MM.1S (cell line): ENCODE measurements at regions not wholly inside any gene's neighbourhood (a gene's known extent, or its start where the extent isn't known, plus 50 kb on each side); places are given as distances from the start of the nearest gene placed in this dataset.

Experiments used
- DNase-seq: peaks from one replicate; pipeline ENCODE4 v3.0.0-alpha.2; 2015
- H2AFZ ChIP-seq: fragments of 300-600 bp; sonication (generic); 2 replicates; pipeline ENCODE4 v1.6.0; 2016; ENCODE audit warnings: antibody characterized with exemption, low read length
- H3F3A ChIP-seq: fragments of 300-600 bp; sonication (generic); 2 replicates; pipeline ENCODE4 v1.6.1; 2016; ENCODE audit warnings: mild to moderate bottlenecking, antibody characterized with exemption, low read length, moderate library complexity, mixed read lengths; ENCODE audit not compliant: insufficient read depth
- H3K27ac ChIP-seq: fragments of 300-600 bp; sonication (generic); 2 replicates; pipeline ENCODE4 v1.5.1; 2016; ENCODE audit warnings: mild to moderate bottlenecking, low read length
- H3K27me3 ChIP-seq: fragments of 300-600 bp; sonication (generic); replicated peaks from 2 replicates; pipeline ENCODE4 v1.6.0; 2016; ENCODE audit warnings: low read length; ENCODE audit not compliant: insufficient read depth
- H3K36me3 ChIP-seq: fragments of 300-600 bp; sonication (generic); replicated peaks from 2 replicates; pipeline ENCODE4 v1.6.1; 2016; ENCODE audit warnings: mild to moderate bottlenecking, low read length, mixed read lengths; ENCODE audit not compliant: insufficient read depth
- H3K4me1 ChIP-seq: fragments of 300-600 bp; sonication (generic); 2 replicates; pipeline ENCODE4 v1.6.1; 2016; ENCODE audit warnings: low read length, mixed read lengths
- H3K4me2 ChIP-seq: fragments of 300-600 bp; sonication (generic); 2 replicates; pipeline ENCODE4 v1.6.0; 2016; ENCODE audit warnings: low read depth, low read length
- H3K4me3 ChIP-seq: fragments of 300-600 bp; sonication (generic); 2 replicates; pipeline ENCODE4 v1.5.1; 2016; ENCODE audit warnings: low read length, mixed read lengths
- H3K79me2 ChIP-seq: fragments of 300-600 bp; sonication (generic); 2 replicates; pipeline ENCODE4 v1.6.1; 2016; ENCODE audit warnings: mixed run types, low read length, mixed read lengths
- H3K9ac ChIP-seq: fragments of 300-600 bp; sonication (generic); 2 replicates; pipeline ENCODE4 v1.6.1; 2016; ENCODE audit warnings: low read length, mixed read lengths
- H3K9me2 ChIP-seq: fragments of 300-600 bp; sonication (generic); replicated peaks from 2 replicates; pipeline ENCODE4 v1.6.1; 2016; ENCODE audit warnings: mild to moderate bottlenecking, low read length, mixed read lengths; ENCODE audit not compliant: insufficient read depth
- H3K9me3 ChIP-seq: fragments of 300-600 bp; sonication (generic); replicated peaks from 2 replicates; pipeline ENCODE4 v1.6.1; 2016; ENCODE audit warnings: mild to moderate bottlenecking, low read length, mixed read lengths; ENCODE audit not compliant: insufficient read depth
- H4K20me1 ChIP-seq: fragments of 300-600 bp; sonication (generic); 2 replicates; pipeline ENCODE4 v1.6.1; 2016; ENCODE audit warnings: mild to moderate bottlenecking, low read length, moderate library complexity, mixed read lengths; ENCODE audit not compliant: insufficient read depth
- CTCF ChIP-seq: fragments of 300-600 bp; sonication (generic); IDR thresholded peaks from 2 replicates; pipeline ENCODE4 v1.5.1; 2016; ENCODE audit warnings: antibody characterized with exemption, low read length, mixed read lengths
- EZH2 ChIP-seq: fragments of 300-600 bp; sonication (generic); optimal IDR thresholded peaks from 2 replicates; pipeline ENCODE3; 2017; ENCODE audit warnings: low read depth, mild to moderate bottlenecking, antibody characterized with exemption, low read length, mixed read lengths
- EZH2phosphoT487 ChIP-seq: fragments of 300-600 bp; sonication (generic); IDR thresholded peaks from 2 replicates; pipeline ENCODE4 v1.6.1; 2018; ENCODE audit warnings: antibody characterized with exemption, low read length

GRCh38 chr7:136061433-136061832 is 84.3 kb upstream of the MTPN start:
- Histone ChIP-seq H3K4me2 (no peak overlapping the region), H3K4me1 (no peaks in the 10 kb centered on the region), H4K20me1 (no peaks in the 10 kb centered on the region), H3K9me2 (no peaks in the 10 kb centered on the region), H3K79me2 (no peaks in the 10 kb centered on the region), H3K36me3 (no peaks in the 10 kb centered on the region), H3K27me3 (no peaks in the 10 kb centered on the region), H3K4me3 (no peak overlapping the region), H3K9me3 (no peaks in the 10 kb centered on the region), H3F3A (no peaks in the 10 kb centered on the region), H3K27ac (no peak overlapping the region), H2AFZ (no peak overlapping the region), H3K9ac (no peak overlapping the region)
- TF ChIP-seq EZH2phosphoT487: no peak
- no peak for TF ChIP-seq EZH2
- TF ChIP-seq CTCF: no peak
- DNase-seq: no peak

DNA sequence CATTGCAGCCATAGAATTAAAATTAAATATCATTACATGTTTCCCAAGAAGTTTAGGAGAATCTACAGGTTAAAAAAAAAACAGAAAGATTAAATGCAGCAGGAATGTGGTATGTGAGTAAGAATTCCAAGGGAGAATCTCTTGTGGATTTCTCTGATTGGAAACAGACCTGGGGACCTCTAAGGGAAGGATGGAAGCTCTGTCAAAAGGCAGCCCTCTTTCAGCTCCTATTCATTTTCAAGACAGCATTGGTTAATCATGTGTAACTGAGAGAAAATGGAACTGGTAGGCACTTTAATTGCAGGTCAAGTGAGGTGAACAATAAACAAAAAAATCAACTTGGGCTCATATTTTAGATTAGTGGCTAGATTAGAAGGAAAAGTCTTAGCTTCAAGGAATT is 81.4 kb upstream of the MTPN start:
- Histone ChIP-seq H3K9ac (no peak overlapping the region), H3K9me2 (no peaks in the 10 kb centered on the region), H3K4me1 (no peaks in the 10 kb centered on the region), H3K79me2 (no peaks in the 10 kb centered on the region), H3K27me3 (no peaks in the 10 kb centered on the region), H3K4me3 (no peak overlapping the region), H4K20me1 (no peaks in the 10 kb centered on the region), H3F3A (no peaks in the 10 kb centered on the region), H3K4me2 (no peak overlapping the region), H3K27ac (no peak overlapping the region), H2AFZ (no peak overlapping the region), H3K9me3 (no peaks in the 10 kb centered on the region), H3K36me3 (no peaks in the 10 kb centered on the region)
- no peak for DNase-seq
- TF ChIP-seq EZH2phosphoT487: no peak
- no peak for TF ChIP-seq EZH2

DNA sequence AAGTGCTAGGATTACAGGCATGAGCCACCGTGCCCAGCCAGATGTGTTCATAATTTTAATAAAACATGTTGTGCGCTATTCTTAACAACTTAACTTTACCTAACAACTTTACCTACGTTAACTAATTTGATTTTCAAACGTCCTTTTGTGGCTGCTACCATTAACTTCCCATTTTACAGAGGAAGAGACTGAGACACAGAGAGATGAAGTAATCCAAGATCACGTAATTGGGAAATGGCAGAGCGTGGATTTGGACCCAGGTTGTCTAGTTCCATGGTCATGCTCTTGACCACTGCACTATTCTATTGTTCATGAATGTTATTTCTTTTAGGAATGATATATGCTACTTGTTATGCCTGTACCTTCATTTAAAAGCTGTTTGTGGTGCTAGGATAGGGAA is 80.3 kb upstream of the MTPN start:
- no peaks in the 10 kb centered on the region for H3K36me3 ChIP-seq
- H3K9me2 ChIP-seq: no peaks in the 10 kb centered on the region
- no peak overlapping the region for H2AFZ ChIP-seq
- H3K27me3 ChIP-seq: no peaks in the 10 kb centered on the region
- no peak overlapping the region for H3K27ac ChIP-seq
- no peak for DNase-seq
- H3K9me3 ChIP-seq: no peaks in the 10 kb centered on the region
- no peaks in the 10 kb centered on the region for H4K20me1 ChIP-seq
- no peak overlapping the region for H3K4me2 ChIP-seq
- no peaks in the 10 kb centered on the region for H3K4me1 ChIP-seq
- H3K4me3 ChIP-seq: no peak overlapping the region
- no peaks in the 10 kb centered on the region for H3F3A ChIP-seq
- H3K9ac ChIP-seq: no peak overlapping the region
- TF ChIP-seq EZH2 (no peak), CTCF (no peak), EZH2phosphoT487 (no peak)
- H3K79me2 ChIP-seq: no peaks in the 10 kb centered on the region

DNA sequence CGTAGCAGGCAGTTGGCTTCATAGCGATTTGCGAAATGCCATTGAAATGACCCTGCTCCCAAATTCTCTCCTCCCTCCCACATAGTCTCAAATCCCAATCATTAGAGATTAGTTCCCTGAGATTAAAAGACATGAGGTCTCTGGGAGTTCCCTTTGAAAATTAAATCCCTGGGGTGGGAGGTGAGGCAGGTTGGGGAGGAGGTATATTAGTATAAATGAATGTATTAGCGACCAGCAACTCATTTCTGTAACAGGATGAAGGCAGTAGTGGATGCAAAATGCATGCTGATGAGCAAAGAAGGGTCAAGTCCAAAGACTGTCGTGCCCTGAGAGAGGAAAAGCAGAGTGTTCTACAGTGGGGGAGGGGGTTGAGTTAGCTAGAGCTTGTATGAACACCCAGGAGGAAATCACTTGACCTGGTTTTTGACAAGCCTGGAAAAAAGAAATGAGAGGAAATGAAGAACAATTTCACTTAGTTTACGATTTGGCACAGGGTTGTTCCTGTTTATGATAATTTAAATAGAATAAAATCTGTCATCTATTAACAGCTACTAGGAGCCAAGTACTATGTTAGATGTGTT is 79.6 kb upstream of the MTPN start:
- H3K9me3 ChIP-seq: no peaks in the 10 kb centered on the region
- no peaks in the 10 kb centered on the region for H4K20me1 ChIP-seq
- H3K9ac ChIP-seq: no peak overlapping the region
- no peaks in the 10 kb centered on the region for H3K79me2 ChIP-seq
- DNase-seq: no peak
- TF ChIP-seq EZH2: no peak
- no peak for TF ChIP-seq EZH2phosphoT487
- no peak for TF ChIP-seq CTCF
- no peaks in the 10 kb centered on the region for H3F3A ChIP-seq
- H3K4me3 ChIP-seq: no peak overlapping the region
- H3K36me3 ChIP-seq: no peaks in the 10 kb centered on the region
- H3K27me3 ChIP-seq: no peaks in the 10 kb centered on the region
- no peak overlapping the region for H3K27ac ChIP-seq
- H3K4me2 ChIP-seq: no peak overlapping the region
- H3K4me1 ChIP-seq: no peaks in the 10 kb centered on the region
- no peak overlapping the region for H2AFZ ChIP-seq
- no peaks in the 10 kb centered on the region for H3K9me2 ChIP-seq
